Eye (tissue), 1 donor: ENCODE measurements at regions not wholly inside any gene's neighbourhood (a gene's known extent, or its start where the extent isn't known, plus 50 kb on each side); places are given as distances from the start of the nearest gene placed in this dataset.
A peak's percentile ranks its signal among the peaks of the same experiment; 100 is the strongest.

Source experiments
- DNase-seq: peaks from one replicate; pipeline ENCODE4 v3.0.0-alpha.2; 2015

GRCh38 chr5:42360616-42361314 is 62.5 kb upstream of the GHR start:
- peak; percentile 6 for DNase-seq

- no peak for DNase-seq
Observed at GRCh38 chr5:42361315-42361688, 61.9 kb upstream of the GHR start.

GRCh38 chr5:42366051-42366450 is 57.2 kb upstream of the GHR start:
- peak; percentile 4 for DNase-seq
